Naive thymus-derived CD4-positive, alpha-beta T cell (primary cell): ENCODE measurements at regions not wholly inside any gene's neighbourhood (a gene's known extent, or its start where the extent isn't known, plus 50 kb on each side); places are given as distances from the start of the nearest gene placed in this dataset.
"Not testable (repeated sequence)": the region's sequence is repeated elsewhere in the genome, so short reads cannot be mapped to it uniquely, and the experiment has no call there.

Experiments used
- ATAC-seq: fragments of 150-1000 bp; cut with Tn5 transposase; 2 replicates; pipeline ENCODE4 v1.10.0; 2021; ENCODE audit warnings: mild to moderate bottlenecking, moderate library complexity
- CTCF ChIA-PET: fragments of 350-600 bp; sonication (Branson Sonifier 250); formaldehyde crosslinking; loops from one replicate; lab custom pipeline; 2021; ENCODE audit warnings: antibody characterized with exemption; lab: Charles Lee
- POLR2A ChIA-PET: fragments of 350-600 bp; sonication (Branson Sonifier 250); formaldehyde crosslinking; loops from one replicate; lab custom pipeline; 2021; ENCODE audit warnings: antibody characterized with exemption, inconsistent platforms; lab: Charles Lee
- DNase-seq, 9 donors: peaks; one replicate each; pipeline versions ENCODE4 v3.0.0 to v3.0.0-alpha.2; 2020 to 2022; ENCODE audit warnings: mixed read lengths in 1 of 9
- H3K27ac ChIP-seq: one replicate; pipeline ENCODE4 v1.7.0; 2013; ENCODE audit warnings: mild to moderate bottlenecking, low read depth, low read length, moderate library complexity
- H3K27me3 ChIP-seq, 2 donors: one replicate each; pipeline ENCODE4 v1.7.0; 2013; ENCODE audit warnings: low read length in 2 of 2, mild to moderate bottlenecking in 2 of 2, moderate library complexity in 2 of 2; ENCODE audit not compliant: control insufficient read depth in 2 of 2, insufficient read depth in 2 of 2
- H3K36me3 ChIP-seq, 3 experiments: 1 replicate in 2 of 3; 2 replicates in 1 of 3; pipeline ENCODE4 v1.7.0; 2013; ENCODE audit warnings: low read length in 3 of 3, mild to moderate bottlenecking in 3 of 3, moderate library complexity in 1 of 3; ENCODE audit not compliant: insufficient read depth in 3 of 3, control insufficient read depth in 2 of 3
- H3K4me1 ChIP-seq, 2 donors: one replicate each; pipeline ENCODE4 v1.7.0; 2013; ENCODE audit warnings: low read length in 2 of 2, mild to moderate bottlenecking in 2 of 2, moderate library complexity in 1 of 2; ENCODE audit not compliant: control insufficient read depth in 2 of 2, insufficient read depth in 2 of 2
- H3K4me3 ChIP-seq: 2 replicates; pipeline ENCODE4 v1.7.0; 2013; ENCODE audit warnings: mild to moderate bottlenecking, low read length
- H3K9me3 ChIP-seq, 3 experiments: 1 replicate in 2 of 3; 2 replicates in 1 of 3; pipeline ENCODE4 v1.7.0; 2013; ENCODE audit warnings: low read length in 3 of 3; ENCODE audit not compliant: control insufficient read depth in 2 of 3
- H3K27ac Mint-ChIP-seq, 9 donors: one replicate each; pipeline ENCODE4 v1.8.0; 2020 to 2022; ENCODE audit warnings: mixed read lengths in 9 of 9, mild to moderate bottlenecking in 8 of 9, moderate library complexity in 5 of 9, inconsistent platforms in 2 of 9
- H3K27me3 Mint-ChIP-seq, 5 donors: one replicate each; pipeline ENCODE4 v1.8.0; 2021 to 2022; ENCODE audit warnings: mixed read lengths in 5 of 5, mild to moderate bottlenecking in 1 of 5
- H3K36me3 Mint-ChIP-seq, 5 donors: one replicate each; pipeline ENCODE4 v1.8.0; 2020 to 2022; ENCODE audit warnings: mixed read lengths in 5 of 5, mild to moderate bottlenecking in 3 of 5, inconsistent platforms in 1 of 5
- H3K4me1 Mint-ChIP-seq, 7 donors: one replicate each; pipeline ENCODE4 v1.8.0; 2020 to 2022; ENCODE audit warnings: mixed read lengths in 7 of 7, mild to moderate bottlenecking in 3 of 7, inconsistent platforms in 1 of 7
- H3K4me3 Mint-ChIP-seq, 10 donors: one replicate each; pipeline ENCODE4 v1.8.0; 2020 to 2022; ENCODE audit warnings: mild to moderate bottlenecking in 10 of 10, mixed read lengths in 10 of 10, moderate library complexity in 6 of 10, inconsistent platforms in 2 of 10
- H3K9me3 Mint-ChIP-seq, 11 donors: one replicate each; pipeline ENCODE4 v1.8.0; 2020 to 2022; ENCODE audit warnings: mixed read lengths in 11 of 11, mild to moderate bottlenecking in 4 of 11, inconsistent platforms in 1 of 11, moderate library complexity in 1 of 11
- intact Hi-C, 2 donors: fragments of 100-400 bp; cut with micrococcal nuclease; formaldehyde crosslinking; loops; one replicate each; pipeline ENCODE4 v1.15.1; 2023

- DNase-seq, result no peak
- Histone ChIP-seq H3K36me3 (no peaks in the 10 kb centered on the region), H3K27ac (no peak overlapping the region), H3K4me3 (no peak overlapping the region), H3K4me1 (no peaks in the 10 kb centered on the region), H3K9me3 (no peaks in the 10 kb centered on the region), H3K27me3 (no peaks in the 10 kb centered on the region)
- Mint-ChIP-seq H3K4me1 (peaks cover 0 to 2% (median 0%) of the 10 kb centered on the region in 7 donors), H3K36me3 (no peaks in the 10 kb centered on the region), H3K27ac (no peak overlapping the region), H3K9me3 (peaks cover 0 to 2% (median 0%) of the 10 kb centered on the region in 11 donors), H3K27me3 (peaks cover 0 to 22% (median 4%) of the 10 kb centered on the region in 5 donors), H3K4me3 (no peak overlapping the region)
- no peak for ATAC-seq
- ChIA-PET POLR2A (no interaction called here), CTCF (no interaction called here)
- intact Hi-C loops, result no loop called here
Observed at GRCh38 chr3:3648988-3649679, 150.1 kb upstream of the LRRN1 start.

GRCh38 chr3:3646934-3647333 is 152.3 kb upstream of the LRRN1 start:
- Mint-ChIP-seq H3K9me3 (peaks cover 0 to 2% (median 0%) of the 10 kb centered on the region in 11 donors), H3K36me3 (no peaks in the 10 kb centered on the region), H3K4me1 (peaks cover 0 to 2% (median 0%) of the 10 kb centered on the region in 7 donors), H3K27ac (no peak overlapping the region), H3K4me3 (no peak overlapping the region), H3K27me3 (peaks cover 0 to 18% (median 4%) of the 10 kb centered on the region in 5 donors)
- no peaks in the 10 kb centered on the region for H3K27me3 ChIP-seq
- intact Hi-C loops, result no loop called here
- no peaks in the 10 kb centered on the region for H3K4me1 ChIP-seq
- CTCF ChIA-PET, result interaction anchor here (0.7 kb wide), 1 partner anchor 955 kb away, joined by 3 read pairs; no protein-coding TSS in a partner anchor
- no peak for ATAC-seq
- H3K4me3 ChIP-seq, result no peak overlapping the region
- DNase-seq, result no peak
- POLR2A ChIA-PET, result no interaction called here
- H3K36me3 ChIP-seq, result no peaks in the 10 kb centered on the region
- H3K27ac ChIP-seq, result no peak overlapping the region
- no peaks in the 10 kb centered on the region for H3K9me3 ChIP-seq

- CTCF ChIA-PET, result interaction anchor here (0.7 kb wide), 1 partner anchor 955 kb away, joined by 3 read pairs; no protein-coding TSS in a partner anchor
- ATAC-seq, result peak; percentile 22
Observed at GRCh38 chr3:3646103-3646844, 153.0 kb upstream of the LRRN1 start.

GRCh38 chr3:3641877-3642455 is 157.3 kb upstream of the LRRN1 start:
- Histone ChIP-seq H3K4me3 (no peak overlapping the region), H3K9me3 (no peaks in the 10 kb centered on the region), H3K4me1 (no peaks in the 10 kb centered on the region), H3K36me3 (no peaks in the 10 kb centered on the region), H3K27ac (no peak overlapping the region), H3K27me3 (no peaks in the 10 kb centered on the region)
- no peak for DNase-seq
- Mint-ChIP-seq H3K9me3 (no peaks in the 10 kb centered on the region), H3K4me1 (peaks cover 0 to 3% (median 0%) of the 10 kb centered on the region in 7 donors), H3K36me3 (no peaks in the 10 kb centered on the region), H3K4me3 (no peak overlapping the region), H3K27ac (no peak overlapping the region), H3K27me3 (peaks cover 0 to 12% (median 6%) of the 10 kb centered on the region in 5 donors)
- ChIA-PET POLR2A (no interaction called here), CTCF (no interaction called here)
- no peak for ATAC-seq
- intact Hi-C loops, result no loop called here

More at GRCh38 chr3:3646103-3646844, 153.0 kb upstream of the LRRN1 start:
- H3K4me3 Mint-ChIP-seq, H3K9me3 ChIP-seq, H3K27me3 ChIP-seq, POLR2A ChIA-PET, H3K9me3 Mint-ChIP-seq, H3K36me3 ChIP-seq, H3K4me1 Mint-ChIP-seq, H3K27ac Mint-ChIP-seq, H3K4me1 ChIP-seq, H3K36me3 Mint-ChIP-seq, H3K4me3 ChIP-seq, intact Hi-C loops, DNase-seq, H3K27ac ChIP-seq: not testable (repeated sequence)
- peaks cover 0 to 13% (median 4%) of the 10 kb centered on the region in 5 donors for H3K27me3 Mint-ChIP-seq

GRCh38 chr3:3639078-3639477 is 160.2 kb upstream of the LRRN1 start:
- Histone ChIP-seq H3K4me3 (no peak overlapping the region), H3K9me3 (no peaks in the 10 kb centered on the region), H3K27me3 (no peaks in the 10 kb centered on the region), H3K27ac (no peak overlapping the region), H3K36me3 (no peaks in the 10 kb centered on the region), H3K4me1 (no peaks in the 10 kb centered on the region)
- ChIA-PET POLR2A (no interaction called here), CTCF (no interaction called here)
- ATAC-seq, result no peak
- H3K27me3 Mint-ChIP-seq, result peaks cover 0 to 5% (median 2%) of the 10 kb centered on the region in 5 donors
- DNase-seq, result no peak
- intact Hi-C loops, result no loop called here
- H3K27ac Mint-ChIP-seq, result no peak overlapping the region
- H3K4me1 Mint-ChIP-seq, result peaks cover 0 to 1% (median 0%) of the 10 kb centered on the region in 7 donors
- no peak overlapping the region for H3K4me3 Mint-ChIP-seq
- H3K36me3 Mint-ChIP-seq, result no peaks in the 10 kb centered on the region
- no peaks in the 10 kb centered on the region for H3K9me3 Mint-ChIP-seq

GRCh38 chr3:3636815-3637214 is 162.4 kb upstream of the LRRN1 start:
- ChIA-PET POLR2A (no interaction called here), CTCF (no interaction called here)
- no peak overlapping the region for H3K4me3 Mint-ChIP-seq
- peaks cover 0 to 4% (median 0%) of the 10 kb centered on the region in 5 donors for H3K27me3 Mint-ChIP-seq
- no peaks in the 10 kb centered on the region for H3K36me3 ChIP-seq
- ATAC-seq, result no peak
- no peak overlapping the region for H3K4me3 ChIP-seq
- intact Hi-C loops, result no loop called here
- H3K27ac ChIP-seq, result no peak overlapping the region
- H3K36me3 Mint-ChIP-seq, result no peaks in the 10 kb centered on the region
- no peak for DNase-seq
- H3K4me1 ChIP-seq, result no peaks in the 10 kb centered on the region
- no peak overlapping the region for H3K27ac Mint-ChIP-seq
- peaks cover 0 to 2% (median 0%) of the 10 kb centered on the region in 11 donors for H3K9me3 Mint-ChIP-seq
- H3K9me3 ChIP-seq, result no peaks in the 10 kb centered on the region
- H3K4me1 Mint-ChIP-seq, result peaks cover 0 to 4% (median 0%) of the 10 kb centered on the region in 7 donors
- H3K27me3 ChIP-seq, result no peaks in the 10 kb centered on the region
